Gastroesophageal sphincter (tissue), 4 donors: ENCODE measurements at regions not wholly inside any gene's neighbourhood (a gene's known extent, or its start where the extent isn't known, plus 50 kb on each side); places are given as distances from the start of the nearest gene placed in this dataset.
"Not testable (repeated sequence)": the region's sequence is repeated elsewhere in the genome, so short reads cannot be mapped to it uniquely, and the experiment has no call there.

Source experiments
- ATAC-seq: fragments of 150-250 bp; one replicate; pipeline ENCODE4 v1.9.1; 2016; ENCODE audit warnings: mild to moderate bottlenecking, moderate library complexity
- H3K27ac ChIP-seq, 4 donors: fragments of 200-600 bp; sonication (generic) in 3 of 4; 1 replicate in 3 of 4; 2 replicates in 1 of 4; pipeline ENCODE4 v1.5.1; 2016 to 2019
- H3K27me3 ChIP-seq: fragments of 200-600 bp; sonication (generic); one replicate; pipeline ENCODE4 v1.5.1; 2019
- H3K36me3 ChIP-seq, 2 donors: fragments of 200-600 bp; sonication (generic); one replicate each; pipeline ENCODE4 v1.5.1; 2019; ENCODE audit warnings: control low read depth in 1 of 2
- H3K4me1 ChIP-seq, 3 donors: fragments of 200-600 bp; sonication (generic); 1 replicate in 2 of 3; 2 replicates in 1 of 3; pipeline ENCODE4 v1.5.1; 2016 to 2019; ENCODE audit warnings: control low read depth in 2 of 3
- H3K4me3 ChIP-seq, 2 donors: fragments of 200-600 bp; sonication (generic); one replicate each; pipeline ENCODE4 v1.5.1; 2019; ENCODE audit warnings: mild to moderate bottlenecking in 1 of 2, moderate library complexity in 1 of 2
- H3K9me3 ChIP-seq, 3 donors: fragments of 200-600 bp; sonication (generic); one replicate each; pipeline ENCODE4 v1.5.1; 2017 to 2019; ENCODE audit warnings: control low read depth in 2 of 3
- EP300 ChIP-seq: sonication (generic); formaldehyde crosslinking; IDR thresholded peaks from one replicate; pipeline ENCODE4 v1.6.1; 2017; ENCODE audit warnings: antibody characterized with exemption, mild to moderate bottlenecking
- POLR2A ChIP-seq, 2 donors: fragments of 450-650 bp; IDR thresholded peaks; one replicate each; pipeline ENCODE4 v1.6.1; 2017; ENCODE audit warnings: antibody characterized with exemption in 2 of 2, mild to moderate bottlenecking in 2 of 2, moderate library complexity in 1 of 2
- POLR2AphosphoS5 ChIP-seq: sonication (generic); formaldehyde crosslinking; IDR thresholded peaks from one replicate; pipeline ENCODE4 v1.6.1; 2017; ENCODE audit warnings: antibody characterized with exemption
- WGBS, 2 donors: methylation state at CpG; one replicate each; pipeline ENCODE4 v1.1.5; 2018; ENCODE audit warnings: low coverage in 1 of 2; 5-methylcytosine and 5-hydroxymethylcytosine counted together
- TF ChIP-seq, protein P1 (sequence below), 4 experiments: fragments of 200-600 bp in 2 of 4; fragments of 450-650 bp in 2 of 4; sonication (generic) in 1 of 4; IDR thresholded peaks; one replicate each; pipeline ENCODE4 v1.5.1; 2017 to 2019; ENCODE audit warnings: antibody characterized with exemption in 4 of 4, mild to moderate bottlenecking in 2 of 4, moderate library complexity in 2 of 4

DNA sequence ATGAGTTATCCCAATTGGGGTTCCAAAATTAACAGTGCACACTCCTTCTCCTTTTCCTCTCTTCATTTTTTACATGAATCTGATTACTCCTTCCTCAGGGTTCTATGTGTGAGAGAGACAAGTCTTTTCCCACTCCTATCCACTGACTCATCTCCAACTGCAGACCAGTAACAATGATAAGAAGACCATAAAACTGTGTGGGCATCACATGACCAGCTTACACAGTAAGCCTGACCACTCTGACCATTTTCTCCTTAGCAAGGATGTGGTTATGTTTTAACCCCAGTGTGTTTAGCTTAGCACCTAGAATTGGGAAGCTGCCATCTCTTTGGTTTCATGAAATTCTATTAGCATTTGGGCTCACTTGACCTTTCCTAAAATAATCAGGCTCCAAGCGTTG is 145.0 kb upstream of the CALCR start:
- TF ChIP-seq, protein P1, sequence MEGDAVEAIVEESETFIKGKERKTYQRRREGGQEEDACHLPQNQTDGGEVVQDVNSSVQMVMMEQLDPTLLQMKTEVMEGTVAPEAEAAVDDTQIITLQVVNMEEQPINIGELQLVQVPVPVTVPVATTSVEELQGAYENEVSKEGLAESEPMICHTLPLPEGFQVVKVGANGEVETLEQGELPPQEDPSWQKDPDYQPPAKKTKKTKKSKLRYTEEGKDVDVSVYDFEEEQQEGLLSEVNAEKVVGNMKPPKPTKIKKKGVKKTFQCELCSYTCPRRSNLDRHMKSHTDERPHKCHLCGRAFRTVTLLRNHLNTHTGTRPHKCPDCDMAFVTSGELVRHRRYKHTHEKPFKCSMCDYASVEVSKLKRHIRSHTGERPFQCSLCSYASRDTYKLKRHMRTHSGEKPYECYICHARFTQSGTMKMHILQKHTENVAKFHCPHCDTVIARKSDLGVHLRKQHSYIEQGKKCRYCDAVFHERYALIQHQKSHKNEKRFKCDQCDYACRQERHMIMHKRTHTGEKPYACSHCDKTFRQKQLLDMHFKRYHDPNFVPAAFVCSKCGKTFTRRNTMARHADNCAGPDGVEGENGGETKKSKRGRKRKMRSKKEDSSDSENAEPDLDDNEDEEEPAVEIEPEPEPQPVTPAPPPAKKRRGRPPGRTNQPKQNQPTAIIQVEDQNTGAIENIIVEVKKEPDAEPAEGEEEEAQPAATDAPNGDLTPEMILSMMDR (IDR thresholded peaks at IDR 0.05): no peak
- no peak for TF ChIP-seq EP300
- ATAC-seq: no peak
- no peaks in the 10 kb centered on the region for H3K9me3 ChIP-seq
- no peaks in the 10 kb centered on the region for H3K36me3 ChIP-seq
- H3K4me3 ChIP-seq: no peak overlapping the region
- WGBS, 2 donors: 11 to 100% methylated on average over 1 of the region's 1 CpG
- H3K27me3 ChIP-seq: no peaks in the 10 kb centered on the region
- no peak overlapping the region for H3K27ac ChIP-seq
- H3K4me1 ChIP-seq: no peaks in the 10 kb centered on the region

DNA sequence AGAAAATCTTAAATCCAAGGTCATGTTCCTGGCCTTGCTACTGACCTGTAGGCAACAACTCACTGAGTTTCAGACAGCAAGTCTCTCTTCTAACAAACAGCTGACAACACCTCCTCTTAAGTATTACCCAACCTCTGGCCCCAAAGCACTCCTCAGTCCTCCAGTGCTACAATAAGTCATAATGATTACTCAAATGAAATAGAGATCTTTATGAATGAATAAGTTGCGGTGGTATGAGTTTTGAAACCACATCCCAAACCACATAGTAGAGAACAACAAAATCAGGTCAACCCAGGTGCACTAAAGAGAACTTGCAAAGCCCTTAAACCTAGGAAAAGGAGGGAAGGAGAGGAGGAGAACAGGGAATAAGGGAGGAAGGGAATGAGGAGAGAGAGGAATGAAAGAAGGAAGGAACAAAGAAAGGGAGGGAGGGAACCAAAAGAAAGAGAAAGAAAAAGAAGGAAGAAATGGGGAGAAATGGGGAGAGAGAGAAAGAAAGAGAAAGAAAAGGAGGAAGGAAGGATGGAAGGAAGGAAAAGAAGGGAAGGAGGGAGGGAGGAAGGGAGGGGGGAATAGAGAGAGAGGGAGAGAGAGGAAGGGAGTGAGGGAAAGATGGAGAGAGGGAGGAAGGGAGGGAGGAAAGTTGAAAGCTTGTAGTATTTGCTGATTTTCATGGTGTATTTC is 142.8 kb upstream of the CALCR start:
- 89 to 100% methylated on average over 1 of the region's 1 CpG for WGBS, 2 donors
- ATAC-seq: no peak
- TF ChIP-seq, protein P1 (IDR thresholded peaks at IDR 0.05): no peak
- TF ChIP-seq EP300: no peak
- no peak for TF ChIP-seq POLR2AphosphoS5
- TF ChIP-seq POLR2A (IDR thresholded peaks at IDR 0.05): no peak
- Histone ChIP-seq H3K4me1 (no peaks in the 10 kb centered on the region), H3K36me3 (no peaks in the 10 kb centered on the region), H3K27me3 (no peaks in the 10 kb centered on the region), H3K9me3 (no peaks in the 10 kb centered on the region), H3K27ac (no peak overlapping the region), H3K4me3 (no peak overlapping the region)

DNA sequence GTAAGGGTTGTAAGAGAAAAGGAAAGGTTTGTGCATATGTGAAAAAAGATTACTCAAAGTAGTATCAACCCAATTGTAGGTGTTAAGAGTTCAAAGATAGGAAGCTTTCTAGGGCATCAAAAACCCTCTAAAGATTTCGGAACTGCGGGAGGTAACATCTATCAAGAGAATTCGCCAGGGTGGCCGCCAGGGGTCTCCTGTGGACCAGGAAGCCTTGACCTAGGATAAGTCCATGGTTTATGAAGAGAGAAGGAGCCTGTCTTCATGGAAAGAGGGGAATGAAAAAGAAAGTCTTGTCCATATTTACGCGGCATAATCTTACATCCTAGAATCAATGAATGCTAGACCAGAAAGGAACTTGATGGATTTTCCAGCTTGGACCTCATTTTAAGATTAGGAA is 140.7 kb upstream of the CALCR start:
- no peak for ATAC-seq

DNA sequence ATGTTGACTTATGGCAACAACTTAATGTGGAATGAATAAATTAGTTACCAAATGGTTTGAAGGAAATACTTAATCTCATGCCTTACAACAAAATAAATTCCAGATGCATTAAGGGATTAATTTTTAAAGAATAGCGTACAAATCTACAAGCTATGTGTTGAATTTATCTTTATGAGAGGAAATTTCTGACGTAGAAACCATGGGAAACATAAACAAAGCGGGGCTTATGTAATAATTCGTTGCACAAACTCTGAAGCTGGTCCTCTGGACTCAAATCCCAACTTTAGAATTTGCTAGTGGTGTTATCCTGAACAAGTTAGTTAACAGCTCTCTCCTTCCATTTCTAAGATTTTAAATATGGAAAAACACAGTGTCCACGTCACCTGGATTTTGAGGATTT is 137.4 kb upstream of the CALCR start:
- Histone ChIP-seq H3K4me1 (no peaks in the 10 kb centered on the region), H3K27me3 (no peaks in the 10 kb centered on the region), H3K27ac (no peak overlapping the region), H3K4me3 (no peak overlapping the region), H3K36me3 (no peaks in the 10 kb centered on the region), H3K9me3 (no peaks in the 10 kb centered on the region)
- TF ChIP-seq POLR2A (IDR thresholded peaks at IDR 0.05) (no peak), EP300 (no peak), POLR2AphosphoS5 (no peak)
- TF ChIP-seq, protein P1 (IDR thresholded peaks at IDR 0.05): no peak
- WGBS, 2 donors: 47 to 48% methylated on average over 4 to 5 of the region's 5 CpGs
- no peak for ATAC-seq

More for the DNA sequence above, 140.7 kb upstream of the CALCR start:
- H3K27me3 ChIP-seq: no peaks in the 10 kb centered on the region
- no peaks in the 10 kb centered on the region for H3K4me1 ChIP-seq
- no peak for TF ChIP-seq EP300
- TF ChIP-seq POLR2A (IDR thresholded peaks at IDR 0.05): no peak
- TF ChIP-seq, protein P1 (IDR thresholded peaks at IDR 0.05): peak in 1 of 4 experiments; percentile 37
- TF ChIP-seq POLR2AphosphoS5: no peak
- 19 to 39% methylated on average over 6 of the region's 6 CpGs for WGBS, 2 donors
- no peaks in the 10 kb centered on the region for H3K36me3 ChIP-seq
- H3K9me3 ChIP-seq: no peaks in the 10 kb centered on the region
- H3K27ac ChIP-seq: no peak overlapping the region
- no peak overlapping the region for H3K4me3 ChIP-seq

DNA sequence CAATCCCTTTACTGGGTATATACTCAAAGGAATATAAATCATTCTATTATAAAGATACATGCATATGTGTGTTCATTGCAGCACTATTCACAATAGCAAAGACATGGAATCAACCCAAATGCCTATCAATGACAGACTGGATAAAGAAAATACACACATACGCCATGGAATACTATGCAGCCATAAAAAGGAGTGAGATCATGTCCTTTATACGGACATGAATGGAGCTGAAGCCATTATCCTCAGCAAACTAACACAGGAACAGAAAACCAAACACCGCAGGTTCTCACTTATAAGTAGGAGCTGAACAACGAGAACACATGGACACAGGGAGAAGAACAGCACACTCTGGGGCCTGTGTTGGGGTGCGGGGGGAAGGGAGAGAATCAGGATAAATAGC is 133.7 kb upstream of the CALCR start:
- 61 to 76% methylated on average over 3 to 5 of the region's 5 CpGs for WGBS, 2 donors
- H3K4me3 ChIP-seq, H3K36me3 ChIP-seq, H3K27me3 ChIP-seq, H3K4me1 ChIP-seq, ATAC-seq, H3K9me3 ChIP-seq, H3K27ac ChIP-seq: not testable (repeated sequence)
